Naive B cell (primary cell): ENCODE measurements at regions not wholly inside any gene's neighbourhood (a gene's known extent, or its start where the extent isn't known, plus 50 kb on each side); places are given as distances from the start of the nearest gene placed in this dataset.

Experiments used
- ATAC-seq, 2 donors: fragments of 150-1000 bp; cut with Tn5 transposase; 2 replicates each; pipeline ENCODE4 v1.10.0; 2021; ENCODE audit warnings: low read depth in 2 of 2, mild to moderate bottlenecking in 2 of 2, moderate library complexity in 2 of 2
- DNase-seq: peaks from one replicate; pipeline ENCODE4 v3.0.0; 2022
- H3K27ac Mint-ChIP-seq, 6 donors: one replicate each; pipeline ENCODE4 v1.8.0; 2020 to 2022; ENCODE audit warnings: mild to moderate bottlenecking in 6 of 6, mixed read lengths in 6 of 6, moderate library complexity in 5 of 6, inconsistent platforms in 2 of 6
- H3K27me3 Mint-ChIP-seq, 3 donors: one replicate each; pipeline ENCODE4 v1.8.0; 2021 to 2022; ENCODE audit warnings: mixed read lengths in 3 of 3, mild to moderate bottlenecking in 1 of 3
- H3K36me3 Mint-ChIP-seq, 2 donors: one replicate each; pipeline ENCODE4 v1.8.0; 2020 to 2022; ENCODE audit warnings: mixed read lengths in 2 of 2, inconsistent platforms in 1 of 2, mild to moderate bottlenecking in 1 of 2
- H3K4me1 Mint-ChIP-seq, 3 donors: one replicate each; pipeline ENCODE4 v1.8.0; 2020 to 2022; ENCODE audit warnings: mixed read lengths in 3 of 3, inconsistent platforms in 1 of 3, mild to moderate bottlenecking in 1 of 3, moderate library complexity in 1 of 3
- H3K4me3 Mint-ChIP-seq, 8 donors: one replicate each; pipeline ENCODE4 v1.8.0; 2020 to 2022; ENCODE audit warnings: mild to moderate bottlenecking in 8 of 8, mixed read lengths in 8 of 8, moderate library complexity in 8 of 8, inconsistent platforms in 2 of 8
- H3K9me3 Mint-ChIP-seq, 7 donors: one replicate each; pipeline ENCODE4 v1.8.0; 2020 to 2022; ENCODE audit warnings: mixed read lengths in 7 of 7, mild to moderate bottlenecking in 5 of 7, inconsistent platforms in 2 of 7, moderate library complexity in 1 of 7

DNA sequence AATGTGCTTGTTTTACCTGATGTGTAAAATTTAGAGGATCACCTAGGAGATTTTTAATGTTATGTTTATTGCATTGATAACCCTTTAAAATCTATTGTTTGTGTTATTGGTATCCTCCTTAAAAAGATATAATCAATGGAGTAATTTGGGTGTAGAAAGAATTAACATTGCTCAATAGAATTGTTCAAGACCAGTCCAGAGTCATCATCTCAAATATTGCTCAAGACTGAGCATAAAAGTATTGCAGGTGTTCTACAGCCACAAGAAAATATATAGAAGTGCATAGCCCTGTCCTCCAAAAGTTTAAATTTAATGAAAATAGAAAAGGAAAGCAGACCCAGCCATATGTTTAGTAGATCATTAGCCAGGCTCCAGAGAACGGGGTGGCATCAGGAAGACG, 102.5 kb upstream of the ARID2 start:
- H3K4me3 Mint-ChIP-seq, result no peak overlapping the region
- H3K36me3 Mint-ChIP-seq, result no peaks in the 10 kb centered on the region
- no peaks in the 10 kb centered on the region for H3K4me1 Mint-ChIP-seq
- no peak overlapping the region for H3K27ac Mint-ChIP-seq
- DNase-seq (no peak), ATAC-seq (no peak)
- H3K9me3 Mint-ChIP-seq, result peaks cover 0 to 2% (median 0%) of the 10 kb centered on the region in 7 donors
- peaks cover 6 to 16% (median 11%) of the 10 kb centered on the region in 3 donors for H3K27me3 Mint-ChIP-seq

DNA sequence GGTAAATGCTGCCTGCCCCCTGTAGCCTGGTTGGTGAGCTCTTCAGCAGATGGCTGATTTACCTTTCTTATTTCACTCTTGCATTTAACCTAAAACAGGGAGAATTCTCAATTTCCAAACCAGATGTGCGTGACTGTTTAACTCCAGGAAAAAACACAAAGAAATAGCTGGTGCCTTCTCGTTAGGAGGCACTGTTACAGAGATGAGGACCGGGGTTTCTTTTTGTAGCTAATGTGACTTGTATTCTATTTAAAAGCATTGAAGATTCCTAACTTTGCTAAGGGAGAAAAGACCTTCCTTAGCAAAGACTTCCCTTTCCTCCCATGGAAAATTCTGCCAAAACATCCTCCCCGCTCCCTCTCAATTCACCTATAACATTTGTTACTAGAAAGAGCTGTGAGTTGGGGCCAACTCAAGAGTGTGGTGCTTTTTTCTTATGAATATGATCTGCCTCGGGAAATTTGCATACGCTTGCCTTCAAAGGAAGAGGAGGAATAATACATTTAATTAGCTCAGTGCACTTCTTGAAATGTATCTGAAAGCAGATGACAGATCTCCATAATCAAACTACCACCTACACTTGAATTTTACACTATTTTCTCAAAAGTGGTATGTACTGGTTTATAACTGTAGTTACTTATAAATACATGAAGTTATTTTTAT, 102.0 kb upstream of the ARID2 start:
- ATAC-seq (no peak), DNase-seq (no peak)
- Mint-ChIP-seq H3K27me3 (peaks cover 6 to 18% (median 8%) of the 10 kb centered on the region in 3 donors), H3K9me3 (no peaks in the 10 kb centered on the region), H3K4me1 (no peaks in the 10 kb centered on the region), H3K36me3 (no peaks in the 10 kb centered on the region), H3K4me3 (no peak overlapping the region), H3K27ac (no peak overlapping the region)

DNA sequence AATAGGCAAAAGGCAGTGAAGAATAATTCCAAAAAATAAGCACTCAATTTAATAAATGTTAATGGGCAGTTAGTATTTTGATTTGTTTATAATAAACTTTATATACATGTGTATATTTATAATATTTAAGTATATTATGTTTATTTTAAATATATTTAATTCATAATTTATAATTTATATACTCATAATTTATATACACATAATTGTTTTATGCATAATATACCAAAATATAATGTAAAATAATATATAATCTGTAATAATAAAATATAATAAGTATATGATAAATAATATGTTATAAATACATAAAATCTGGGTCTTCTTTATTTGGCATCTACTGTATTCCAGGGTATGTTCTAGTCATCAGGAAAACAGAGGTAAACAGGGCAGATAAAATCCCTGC, 100.2 kb upstream of the ARID2 start:
- H3K36me3 Mint-ChIP-seq, result no peaks in the 10 kb centered on the region
- peaks cover 3 to 16% (median 6%) of the 10 kb centered on the region in 3 donors for H3K27me3 Mint-ChIP-seq
- peaks cover 0 to 3% (median 0%) of the 10 kb centered on the region in 3 donors for H3K4me1 Mint-ChIP-seq
- DNase-seq, result no peak
- no peak for ATAC-seq
- no peak overlapping the region for H3K27ac Mint-ChIP-seq
- no peaks in the 10 kb centered on the region for H3K9me3 Mint-ChIP-seq
- no peak overlapping the region for H3K4me3 Mint-ChIP-seq

DNA sequence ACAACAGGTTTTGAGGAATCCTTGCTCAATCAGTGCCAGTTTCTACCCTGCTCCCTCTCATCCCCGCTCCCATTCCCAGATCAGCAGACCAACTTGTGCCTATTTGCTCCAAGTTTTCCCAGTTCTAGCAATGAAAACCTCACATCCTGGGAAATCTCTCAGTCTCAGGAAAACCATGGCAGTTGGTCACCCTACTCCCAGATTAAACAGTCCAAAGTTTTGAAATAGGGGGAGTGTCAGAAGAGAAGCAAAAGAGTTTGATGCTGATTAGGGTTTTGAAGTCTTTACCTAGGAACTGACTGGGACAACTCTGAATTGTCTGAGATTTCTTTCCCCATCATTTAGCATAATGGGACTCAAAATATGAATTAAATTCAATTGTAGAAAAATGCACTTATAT, 95.8 kb upstream of the ARID2 start:
- peaks cover 0 to 6% (median 0%) of the 10 kb centered on the region in 3 donors for H3K4me1 Mint-ChIP-seq
- H3K27ac Mint-ChIP-seq, result no peak overlapping the region
- no peaks in the 10 kb centered on the region for H3K9me3 Mint-ChIP-seq
- peaks cover 0 to 16% (median 6%) of the 10 kb centered on the region in 3 donors for H3K27me3 Mint-ChIP-seq
- ATAC-seq, result no peak
- DNase-seq, result no peak
- no peak overlapping the region for H3K4me3 Mint-ChIP-seq
- H3K36me3 Mint-ChIP-seq, result no peaks in the 10 kb centered on the region

DNA sequence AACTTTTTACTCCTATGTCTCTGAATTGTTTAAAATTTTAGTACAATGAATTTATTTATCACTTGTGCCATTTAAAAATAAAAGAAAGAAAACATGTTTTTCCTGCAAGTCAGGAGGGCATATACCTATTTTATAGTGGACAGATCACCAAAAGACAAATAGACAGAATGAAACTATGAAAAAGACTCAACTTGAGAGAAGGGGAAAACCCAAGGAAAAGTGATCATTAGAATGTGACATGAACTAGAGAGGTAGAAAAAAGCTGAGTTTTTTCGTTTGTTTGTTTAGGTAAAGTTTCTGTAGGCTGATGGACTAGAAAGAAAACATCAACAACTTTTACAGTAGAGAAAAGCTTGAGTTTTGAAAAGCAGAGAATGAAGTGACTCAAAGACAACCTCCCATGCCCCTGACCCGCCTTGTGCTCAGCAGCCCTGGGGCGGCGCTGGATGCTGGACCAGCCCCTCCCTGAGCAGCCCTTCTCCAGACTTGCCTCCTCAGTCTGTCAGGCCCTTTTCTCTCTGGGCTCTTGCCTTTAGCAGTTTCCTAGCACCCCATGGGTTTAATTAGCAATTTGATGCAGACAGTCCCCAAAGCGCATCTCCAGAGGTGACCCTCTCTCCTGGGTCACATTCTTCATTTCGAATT, 95.1 kb upstream of the ARID2 start:
- Mint-ChIP-seq H3K27me3 (peaks cover 0 to 16% (median 6%) of the 10 kb centered on the region in 3 donors), H3K9me3 (no peaks in the 10 kb centered on the region), H3K36me3 (no peaks in the 10 kb centered on the region), H3K4me3 (no peak overlapping the region), H3K4me1 (peaks cover 0 to 6% (median 0%) of the 10 kb centered on the region in 3 donors), H3K27ac (peak overlapping the region in 1 of 6 donors; percentile 15)
- DNase-seq (no peak), ATAC-seq (no peak)

DNA sequence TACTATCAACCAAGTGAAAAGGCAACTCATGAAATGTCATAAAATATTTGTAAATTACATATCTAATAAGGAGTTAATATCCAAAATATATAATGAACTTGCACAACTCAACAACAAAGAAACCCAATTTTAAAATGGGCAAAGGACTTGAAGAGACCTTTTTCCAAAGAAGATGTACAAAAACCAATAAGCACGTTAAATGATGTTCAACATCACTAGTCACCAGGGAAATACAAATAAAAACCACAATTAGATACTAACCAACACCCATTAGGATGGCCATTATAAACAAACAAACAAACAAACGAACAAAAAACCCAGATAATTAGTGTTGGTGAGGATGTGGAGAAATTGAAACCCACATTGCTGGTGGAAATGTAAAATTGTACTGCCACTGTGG, 92.3 kb upstream of the ARID2 start:
- Mint-ChIP-seq H3K27ac (no peak overlapping the region), H3K27me3 (peaks cover 0 to 7% (median 0%) of the 10 kb centered on the region in 3 donors), H3K36me3 (no peaks in the 10 kb centered on the region), H3K4me3 (no peak overlapping the region), H3K4me1 (peaks cover 0 to 6% (median 0%) of the 10 kb centered on the region in 3 donors), H3K9me3 (no peaks in the 10 kb centered on the region)
- DNase-seq (no peak), ATAC-seq (no peak)

DNA sequence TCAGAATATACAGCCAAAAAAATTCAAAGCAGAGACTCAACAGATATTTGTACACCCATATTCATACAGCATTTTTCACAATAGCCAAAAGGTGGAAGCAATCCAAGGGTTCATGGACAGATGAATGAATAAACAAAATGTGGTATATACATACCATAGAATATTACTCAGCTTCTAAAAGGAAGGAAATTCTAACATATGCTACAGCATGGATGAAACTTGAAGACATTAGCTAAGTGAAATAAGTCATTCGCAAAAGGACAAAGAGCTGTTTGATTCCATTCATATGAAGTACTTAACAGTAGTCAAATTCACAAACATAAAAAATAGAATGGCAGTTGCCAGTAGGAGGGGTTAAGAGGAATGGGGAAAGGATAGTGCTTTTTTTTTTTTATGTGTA, 91.8 kb upstream of the ARID2 start:
- DNase-seq (no peak), ATAC-seq (no peak)
- Mint-ChIP-seq H3K4me1 (peaks cover 0 to 6% (median 0%) of the 10 kb centered on the region in 3 donors), H3K27me3 (peaks cover 0 to 2% (median 0%) of the 10 kb centered on the region in 3 donors), H3K36me3 (no peaks in the 10 kb centered on the region), H3K4me3 (no peak overlapping the region), H3K9me3 (no peaks in the 10 kb centered on the region), H3K27ac (no peak overlapping the region)

DNA sequence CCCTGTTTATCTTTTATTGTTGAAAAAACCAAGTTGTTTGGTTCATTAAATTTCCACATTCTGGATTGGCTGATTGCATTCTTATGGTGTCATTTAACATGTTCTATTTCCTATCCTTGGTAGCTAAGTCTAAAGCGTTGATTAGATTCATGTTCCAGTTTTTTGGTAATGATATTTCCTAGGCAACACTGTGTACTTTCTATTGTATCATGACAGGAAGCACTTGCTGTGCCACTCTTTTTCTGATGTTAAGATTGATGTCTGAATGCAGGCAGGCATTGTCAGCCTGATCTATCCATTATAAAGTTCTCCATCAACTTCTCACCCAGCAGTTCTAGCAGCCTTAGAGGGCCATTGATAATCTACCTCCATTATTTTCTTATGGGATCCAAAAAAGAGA, 91.1 kb upstream of the ARID2 start:
- DNase-seq, result no peak
- Mint-ChIP-seq H3K4me1 (peaks cover 0 to 6% (median 0%) of the 10 kb centered on the region in 3 donors), H3K9me3 (no peaks in the 10 kb centered on the region), H3K27me3 (no peaks in the 10 kb centered on the region), H3K4me3 (no peak overlapping the region), H3K36me3 (no peaks in the 10 kb centered on the region), H3K27ac (no peak overlapping the region)
- no peak for ATAC-seq

DNA sequence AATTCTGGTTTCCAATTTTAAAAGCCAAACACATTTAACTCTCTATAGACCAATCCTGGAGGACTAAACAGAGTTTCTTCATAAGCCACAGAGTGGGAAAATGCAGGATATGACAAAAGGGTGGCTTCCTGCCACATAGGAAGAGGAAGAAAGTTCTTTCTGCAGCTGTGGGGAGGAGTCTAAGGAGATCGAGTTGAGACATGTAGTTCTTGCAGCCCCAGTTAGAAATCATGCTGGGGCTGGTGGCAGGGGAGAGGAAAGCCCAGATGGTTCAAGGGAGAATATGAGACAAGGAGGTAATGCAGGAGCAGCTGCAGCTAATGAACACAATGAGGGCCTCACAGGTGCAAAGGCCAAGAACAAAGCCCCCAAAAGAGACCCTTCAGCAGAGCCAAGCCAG, 85.0 kb upstream of the ARID2 start:
- no peaks in the 10 kb centered on the region for H3K9me3 Mint-ChIP-seq
- H3K27ac Mint-ChIP-seq, result peak overlapping the region in 1 of 6 donors; percentile 52
- H3K4me1 Mint-ChIP-seq, result peaks cover 3 to 6% (median 5%) of the 10 kb centered on the region in 3 donors
- peak overlapping the region in 1 of 8 donors; percentile 1 for H3K4me3 Mint-ChIP-seq
- DNase-seq (no peak), ATAC-seq (no peak)
- peaks cover 0 to 3% (median 0%) of the 10 kb centered on the region in 3 donors for H3K27me3 Mint-ChIP-seq
- no peaks in the 10 kb centered on the region for H3K36me3 Mint-ChIP-seq

DNA sequence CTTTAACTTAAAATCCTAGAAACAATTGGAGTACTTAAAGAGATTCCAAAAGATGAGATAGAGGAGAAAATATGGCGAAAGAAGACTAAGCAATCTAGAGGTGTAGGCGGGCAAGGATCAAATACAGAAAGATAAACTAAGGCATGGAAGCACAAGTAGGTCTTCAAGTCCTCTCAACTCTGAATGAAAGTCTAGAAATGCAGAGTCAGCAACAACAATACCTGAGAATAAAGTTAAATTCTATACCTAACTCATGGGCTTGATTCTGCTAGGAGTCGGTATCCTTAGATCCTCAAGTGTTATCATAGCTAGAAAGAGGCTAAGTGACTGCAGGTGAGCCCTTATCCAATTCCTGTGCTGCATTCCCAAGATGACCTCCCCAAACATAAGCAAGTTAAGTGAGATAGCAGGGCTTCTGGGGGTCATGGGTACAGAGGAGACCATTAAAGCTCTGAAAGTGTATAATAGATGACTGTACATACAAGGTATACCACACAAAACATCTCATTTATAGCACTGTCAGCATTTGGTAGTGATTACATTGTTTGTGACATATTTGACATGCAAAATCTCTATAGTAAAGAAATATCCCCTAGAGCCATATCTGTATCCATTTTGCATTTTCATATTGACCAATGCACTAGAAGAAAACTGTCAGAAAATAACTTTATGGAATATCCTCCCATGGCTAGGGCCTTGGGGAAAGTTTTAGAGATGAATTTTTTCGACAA, 82.5 kb upstream of the ARID2 start:
- no peaks in the 10 kb centered on the region for H3K9me3 Mint-ChIP-seq
- no peak for ATAC-seq
- DNase-seq, result no peak
- no peaks in the 10 kb centered on the region for H3K36me3 Mint-ChIP-seq
- H3K27me3 Mint-ChIP-seq, result peaks cover 5 to 12% (median 10%) of the 10 kb centered on the region in 3 donors
- H3K4me1 Mint-ChIP-seq, result peaks cover 3 to 6% (median 5%) of the 10 kb centered on the region in 3 donors
- H3K4me3 Mint-ChIP-seq, result no peak overlapping the region
- peak overlapping the region in 1 of 6 donors; percentile 60 for H3K27ac Mint-ChIP-seq

DNA sequence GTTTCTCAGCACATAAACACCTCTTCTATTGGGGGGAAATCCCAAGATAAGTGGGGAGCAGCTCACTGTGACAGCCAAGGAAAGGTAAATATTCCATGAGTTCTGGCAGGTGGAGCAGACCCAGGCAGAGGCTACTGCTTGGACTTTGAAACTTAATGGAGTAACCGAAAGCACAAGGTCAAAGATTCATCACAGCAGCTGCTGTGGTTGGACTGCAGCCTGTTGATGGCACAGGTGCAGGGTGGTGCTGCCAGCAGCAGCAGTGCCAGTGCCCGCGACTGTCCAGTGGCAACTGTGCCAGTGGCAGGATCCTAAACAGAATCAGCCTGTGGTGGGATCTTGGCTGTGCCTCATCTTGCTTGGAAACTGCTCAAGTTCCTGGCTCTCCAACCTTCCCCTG, 81.4 kb upstream of the ARID2 start:
- Mint-ChIP-seq H3K4me1 (peaks cover 3 to 6% (median 5%) of the 10 kb centered on the region in 3 donors), H3K27me3 (peaks cover 5 to 13% (median 10%) of the 10 kb centered on the region in 3 donors), H3K36me3 (no peaks in the 10 kb centered on the region), H3K27ac (no peak overlapping the region), H3K4me3 (no peak overlapping the region), H3K9me3 (no peaks in the 10 kb centered on the region)
- DNase-seq (no peak), ATAC-seq (no peak)

DNA sequence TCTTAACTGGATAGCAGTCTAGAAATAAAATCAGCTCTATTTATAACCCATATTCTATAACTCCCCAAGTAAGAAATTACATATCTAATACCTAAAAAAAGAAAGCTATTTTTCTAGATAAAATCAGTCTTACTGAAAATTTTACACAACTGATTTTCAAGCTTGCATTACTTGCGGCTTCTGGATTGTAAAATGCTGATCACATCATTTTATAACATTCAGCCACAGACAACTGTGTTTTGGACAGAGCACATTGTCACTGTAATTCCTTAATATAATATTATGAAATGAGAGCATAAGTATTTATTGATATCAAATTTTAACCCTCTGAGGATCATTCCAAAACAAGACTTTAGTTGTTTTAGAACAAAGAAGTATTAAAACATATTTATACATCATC, 78.5 kb upstream of the ARID2 start:
- no peak for DNase-seq
- H3K9me3 Mint-ChIP-seq, result no peaks in the 10 kb centered on the region

DNA sequence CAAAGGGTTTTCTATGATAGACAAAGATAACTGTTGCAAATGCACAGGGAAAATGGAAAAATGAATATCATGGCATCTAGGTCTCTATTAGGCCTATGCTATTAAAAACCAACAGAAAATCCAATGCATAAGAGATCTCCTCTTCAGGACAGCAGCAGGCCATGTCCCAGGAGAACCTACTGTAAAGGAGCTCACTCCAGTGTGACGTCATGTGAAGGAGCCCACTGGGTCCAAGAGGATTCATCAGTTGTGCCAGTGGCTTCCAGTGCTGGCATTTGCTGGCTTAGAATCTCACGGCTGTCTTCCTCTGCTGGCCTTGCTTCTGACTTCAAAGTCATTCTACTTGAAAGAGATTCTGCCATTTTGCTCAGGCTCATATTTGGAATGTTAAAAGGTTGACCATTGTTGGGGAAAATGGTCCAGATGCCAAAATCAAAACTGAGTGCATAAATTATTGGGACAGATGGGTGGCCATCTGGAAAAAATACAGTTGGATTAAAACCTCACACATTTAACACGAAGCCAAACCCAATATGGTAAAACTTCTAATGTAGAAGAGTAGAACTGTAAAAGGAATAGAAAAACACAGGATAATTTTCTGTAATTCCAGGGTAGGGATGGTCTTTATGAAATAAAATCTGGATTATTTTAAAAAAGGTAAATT, 75.4 kb upstream of the ARID2 start:
- no peaks in the 10 kb centered on the region for H3K9me3 Mint-ChIP-seq
- H3K27me3 Mint-ChIP-seq, result peaks cover 5 to 16% (median 10%) of the 10 kb centered on the region in 3 donors
- no peaks in the 10 kb centered on the region for H3K36me3 Mint-ChIP-seq
- H3K4me1 Mint-ChIP-seq, result peaks cover 0 to 8% (median 0%) of the 10 kb centered on the region in 3 donors
- H3K27ac Mint-ChIP-seq, result no peak overlapping the region
- ATAC-seq (no peak), DNase-seq (no peak)
- no peak overlapping the region for H3K4me3 Mint-ChIP-seq

More for the DNA sequence above, 78.5 kb upstream of the ARID2 start:
- Mint-ChIP-seq H3K4me1 (no peaks in the 10 kb centered on the region), H3K27me3 (peaks cover 5 to 13% (median 10%) of the 10 kb centered on the region in 3 donors), H3K4me3 (no peak overlapping the region), H3K27ac (no peak overlapping the region), H3K36me3 (no peaks in the 10 kb centered on the region)
- no peak for ATAC-seq
